Right lobe of liver (tissue), 6 donors: ENCODE measurements at regions not wholly inside any gene's neighbourhood (a gene's known extent, or its start where the extent isn't known, plus 50 kb on each side); places are given as distances from the start of the nearest gene placed in this dataset.

Source experiments
- ATAC-seq, 4 donors: fragments of 200-7000 bp; cut with Tn5 transposase; one replicate each; pipeline ENCODE4 v1.9.1; 2020; ENCODE audit warnings: mild to moderate bottlenecking in 4 of 4, moderate library complexity in 4 of 4
- DNase-seq, 3 donors: peaks; one replicate each; pipeline ENCODE4 v3.0.0-alpha.2; 2020
- H3K27ac ChIP-seq, 3 donors: fragments of 200-600 bp; one replicate each; pipeline ENCODE4 v1.8.0; 2022
- H3K27me3 ChIP-seq, 2 donors: fragments of 200-600 bp; one replicate each; pipeline ENCODE4 v1.8.0; 2022
- H3K36me3 ChIP-seq, 4 donors: fragments of 200-600 bp; sonication (generic) in 1 of 4; one replicate each; pipeline versions ENCODE4 v1.5.1 to v1.8.0; 2017 to 2022; ENCODE audit warnings: control low read depth in 1 of 4
- H3K4me1 ChIP-seq, 4 donors: fragments of 200-600 bp; sonication (generic) in 1 of 4; one replicate each; pipeline versions ENCODE4 v1.5.1 to v1.8.0; 2017 to 2022; ENCODE audit warnings: control low read depth in 1 of 4
- H3K4me3 ChIP-seq, 3 donors: fragments of 200-600 bp; one replicate each; pipeline ENCODE4 v1.8.0; 2022
- H3K9me3 ChIP-seq, 4 donors: fragments of 200-600 bp; sonication (generic) in 1 of 4; one replicate each; pipeline versions ENCODE4 v1.5.1 to v1.8.0; 2017 to 2022; ENCODE audit warnings: control low read depth in 1 of 4
- CTCF ChIP-seq, 4 donors: fragments of 200-600 bp in 3 of 4; fragments of 450-650 bp in 1 of 4; IDR thresholded peaks; one replicate each; pipeline versions ENCODE4 v1.5.1 to v1.8.0; 2016 to 2022; ENCODE audit warnings: antibody characterized with exemption in 4 of 4, mild to moderate bottlenecking in 2 of 4
- POLR2A ChIP-seq: fragments of 450-650 bp; IDR thresholded peaks from one replicate; pipeline ENCODE4 v1.6.1; 2017; ENCODE audit warnings: antibody characterized with exemption, mild to moderate bottlenecking
- WGBS: methylation state at CpG from one replicate; pipeline ENCODE4 v1.1.6; 2018; ENCODE audit warnings: low coverage, low lambda C conversion rate; ENCODE audit not compliant: insufficient coverage; ENCODE audit errors: missing lambda C conversion rate; 5-methylcytosine and 5-hydroxymethylcytosine counted together
- intact Hi-C, 2 donors: fragments of 100-400 bp; cut with DNase I; formaldehyde crosslinking; loops; one replicate each; pipeline versions ENCODE4 v1.11.2 to v1.14.1; 2022
- donor health status: DM: no; HTN: yes; CAD: no.
- donor health status: DM: no; HTN: no; CAD: no.
- donor health status: DM: no; HTN: no; CAD: no.
- donor health status: DM: no; HTN: yes; CAD: no.
- donor health status: DM: no; HTN: yes; CAD: no.

DNA sequence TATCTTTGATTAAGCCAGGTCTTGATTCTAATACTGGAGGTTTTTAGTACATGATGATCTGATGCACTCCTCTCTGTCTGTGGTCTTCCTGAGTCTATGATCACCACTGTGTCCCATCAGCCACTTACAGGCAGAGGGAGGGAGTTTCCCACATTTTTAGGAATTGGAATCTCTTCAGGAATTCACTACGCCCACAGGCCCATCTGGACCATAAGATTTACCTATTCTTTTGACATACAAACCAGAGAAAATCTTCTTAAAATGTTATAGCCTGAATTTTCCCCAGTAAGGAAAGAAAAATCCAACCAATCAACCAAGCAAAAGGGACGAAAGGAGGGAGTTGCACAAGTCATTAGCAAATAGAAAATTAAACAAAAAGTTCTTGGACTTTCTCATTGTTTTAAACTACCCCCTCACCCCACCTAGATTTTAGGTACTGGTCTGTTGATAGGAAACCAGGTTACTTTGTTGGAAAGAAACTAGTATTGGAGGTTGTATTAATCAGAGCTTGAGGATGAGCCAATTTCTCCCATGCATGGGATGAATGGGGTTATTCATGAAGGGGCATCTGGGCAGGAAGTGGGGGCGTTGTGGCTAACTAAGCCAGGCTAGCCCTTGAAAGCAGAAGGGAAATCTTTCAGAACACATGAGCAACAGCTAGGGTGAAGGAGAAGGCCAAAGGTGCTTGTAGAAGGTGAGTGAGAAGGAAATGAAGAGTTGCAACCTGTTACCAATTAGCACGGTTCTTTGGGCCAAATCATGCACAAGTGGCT, 328.2 kb upstream of the MEX3C start:
- Histone ChIP-seq H3K36me3 (no peaks in the 10 kb centered on the region), H3K4me1 (no peaks in the 10 kb centered on the region), H3K4me3 (no peak overlapping the region), H3K27me3 (no peaks in the 10 kb centered on the region), H3K9me3 (no peaks in the 10 kb centered on the region), H3K27ac (no peak overlapping the region)
- DNase-seq: no peak
- no peak for ATAC-seq
- TF ChIP-seq CTCF (IDR thresholded peaks at IDR 0.05): no peak
- TF ChIP-seq POLR2A: no peak
- intact Hi-C loops: no loop called here
- 65% methylated on average over 4 of the region's 4 CpGs for WGBS

DNA sequence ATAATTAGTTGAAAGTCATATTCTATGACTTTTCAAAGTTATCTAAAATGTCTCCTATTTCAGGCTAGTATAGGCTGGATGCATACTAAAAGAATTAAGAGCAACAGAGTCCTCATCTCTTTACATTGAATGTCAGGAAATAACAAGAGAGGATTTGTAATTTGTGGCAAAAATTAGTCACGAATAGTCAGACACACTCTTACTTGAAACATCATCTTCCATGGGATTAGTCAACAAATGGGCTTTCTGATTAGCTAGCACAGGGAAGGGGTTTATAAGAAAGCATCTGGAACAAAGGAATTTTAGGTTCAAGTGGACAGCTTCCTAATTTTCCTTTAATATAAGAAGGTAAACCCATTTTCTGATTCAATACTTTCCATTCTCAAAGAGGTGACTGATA, 330.3 kb upstream of the MEX3C start:
- DNase-seq: no peak
- no peaks in the 10 kb centered on the region for H3K9me3 ChIP-seq
- no peak overlapping the region for H3K4me3 ChIP-seq
- no peak for ATAC-seq
- no peak for TF ChIP-seq POLR2A
- TF ChIP-seq CTCF (IDR thresholded peaks at IDR 0.05): no peak
- H3K27ac ChIP-seq: no peak overlapping the region
- H3K27me3 ChIP-seq: no peaks in the 10 kb centered on the region
- H3K36me3 ChIP-seq: no peaks in the 10 kb centered on the region
- no peaks in the 10 kb centered on the region for H3K4me1 ChIP-seq
- 40% methylated on average over 1 of the region's 1 CpG for WGBS
- intact Hi-C loops: no loop called here

DNA sequence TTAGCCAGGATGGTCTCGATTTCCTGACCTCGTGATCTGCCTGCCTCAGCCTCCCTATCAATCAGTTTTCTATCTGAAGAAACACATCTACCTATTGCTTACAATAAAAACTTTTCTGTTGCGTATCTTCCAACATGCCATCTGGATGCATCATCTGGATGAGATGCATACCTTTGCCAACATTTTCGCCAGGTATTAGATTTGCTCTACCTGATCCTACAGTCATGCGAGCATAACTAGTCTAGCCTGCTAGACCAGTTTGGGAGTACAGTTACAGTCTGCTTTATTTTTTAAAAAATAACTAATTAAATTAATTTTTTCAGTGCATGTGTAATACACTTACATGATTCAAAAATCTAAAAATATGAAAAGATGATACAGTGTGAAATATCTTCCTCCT, 334.0 kb upstream of the MEX3C start:
- no peak for ATAC-seq

GRCh38 chr18:51537487-51537886, 340.0 kb upstream of the MEX3C start:
- 4% methylated on average over 6 of the region's 6 CpGs for WGBS
- intact Hi-C loops: no loop called here
- no peaks in the 10 kb centered on the region for H3K27me3 ChIP-seq
- no peak overlapping the region for H3K4me3 ChIP-seq
- DNase-seq: no peak
- H3K27ac ChIP-seq: no peak overlapping the region
- TF ChIP-seq POLR2A: no peak
- TF ChIP-seq CTCF (IDR thresholded peaks at IDR 0.05): peak in 1 of 4 donors; percentile 15
- no peaks in the 10 kb centered on the region for H3K36me3 ChIP-seq
- no peaks in the 10 kb centered on the region for H3K4me1 ChIP-seq
- no peaks in the 10 kb centered on the region for H3K9me3 ChIP-seq
- peak in 3 of 4 donors; percentile 37 to 50 (median 49) for ATAC-seq

More for the DNA sequence above, 334.0 kb upstream of the MEX3C start:
- intact Hi-C loops: no loop called here
- Histone ChIP-seq H3K4me3 (no peak overlapping the region), H3K4me1 (no peaks in the 10 kb centered on the region), H3K27me3 (no peaks in the 10 kb centered on the region), H3K36me3 (no peaks in the 10 kb centered on the region), H3K9me3 (no peaks in the 10 kb centered on the region), H3K27ac (no peak overlapping the region)
- DNase-seq: no peak
- no peak for TF ChIP-seq POLR2A
- no peak for TF ChIP-seq CTCF (IDR thresholded peaks at IDR 0.05)
- WGBS: 83% methylated on average over 5 of the region's 5 CpGs
